Activated T-cell treated with anti-CD3 and anti-CD28 coated beads, Interleukin-2, amount 50 U/mL, for 1 hour (primary cell): ENCODE measurements at regions not wholly inside any gene's neighbourhood (a gene's known extent, or its start where the extent isn't known, plus 50 kb on each side); places are given as distances from the start of the nearest gene placed in this dataset.

Experiments
- DNase-seq: peaks from one replicate; pipeline ENCODE4 v3.0.0-alpha.2; 2020

DNA sequence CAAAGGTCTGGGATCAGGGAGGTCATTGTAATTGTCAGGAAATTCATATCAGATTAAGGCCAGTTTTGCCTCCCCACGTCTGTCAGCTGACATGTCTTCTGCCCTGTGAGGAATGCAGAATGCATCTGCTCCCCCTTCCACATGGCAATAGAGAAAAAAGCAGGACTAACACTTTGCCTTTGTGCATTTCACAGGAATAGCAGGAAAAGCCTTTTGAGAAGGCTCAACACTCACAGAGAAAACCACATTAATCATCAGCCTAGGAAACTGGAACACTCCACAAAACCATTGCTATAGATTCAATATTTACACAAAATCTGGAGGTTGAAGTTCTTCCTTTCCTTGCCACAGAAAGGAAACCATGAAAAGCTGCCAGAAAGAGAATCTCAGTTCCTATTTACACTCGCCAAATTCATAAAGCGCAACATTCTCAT, 165.2 kb upstream of the HES1 start:
- no peak for DNase-seq

DNA sequence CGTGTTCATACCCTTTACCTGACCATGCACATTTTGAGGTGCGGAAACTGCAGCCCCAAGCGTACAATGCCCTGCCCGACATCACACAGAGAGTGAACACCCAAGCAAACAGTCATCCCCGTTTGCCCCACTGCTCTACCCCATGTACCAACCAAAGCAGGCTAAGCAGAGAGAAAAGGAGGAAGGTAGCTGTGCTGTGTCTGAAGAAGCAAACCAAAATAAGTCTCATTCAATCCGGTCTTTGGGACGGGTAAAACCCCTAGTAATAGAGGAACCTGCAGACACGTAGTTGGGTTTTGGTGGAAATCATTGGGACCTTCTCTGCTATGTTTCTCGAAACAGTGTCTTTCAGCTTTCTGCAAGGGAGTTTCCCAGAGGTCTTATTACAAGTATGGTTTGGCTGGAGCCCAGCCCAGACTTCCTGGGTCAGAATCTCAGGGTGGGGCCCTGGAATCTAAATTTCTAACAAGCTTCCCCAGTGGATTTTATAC, 164.6 kb upstream of the HES1 start:
- DNase-seq: no peak

DNA sequence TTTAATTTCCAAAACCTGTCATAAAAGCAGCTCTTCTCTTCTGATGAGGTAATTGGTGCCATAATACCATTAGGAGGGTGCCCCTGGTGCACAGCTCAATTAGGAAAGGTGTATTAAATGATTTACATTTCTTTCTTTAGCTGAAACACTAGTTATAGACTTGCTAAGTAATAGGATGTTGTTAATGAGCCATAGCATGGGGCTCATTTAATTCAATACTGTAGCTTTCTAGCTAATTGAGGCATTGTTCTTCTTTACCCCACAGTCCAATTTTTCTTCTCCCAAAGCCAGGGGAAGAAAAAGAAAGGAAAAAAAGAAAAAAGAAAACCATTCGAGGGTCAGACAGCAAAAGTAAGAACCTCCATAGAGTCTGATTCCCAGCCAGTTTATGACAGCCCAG, 164.0 kb upstream of the HES1 start:
- no peak for DNase-seq

DNA sequence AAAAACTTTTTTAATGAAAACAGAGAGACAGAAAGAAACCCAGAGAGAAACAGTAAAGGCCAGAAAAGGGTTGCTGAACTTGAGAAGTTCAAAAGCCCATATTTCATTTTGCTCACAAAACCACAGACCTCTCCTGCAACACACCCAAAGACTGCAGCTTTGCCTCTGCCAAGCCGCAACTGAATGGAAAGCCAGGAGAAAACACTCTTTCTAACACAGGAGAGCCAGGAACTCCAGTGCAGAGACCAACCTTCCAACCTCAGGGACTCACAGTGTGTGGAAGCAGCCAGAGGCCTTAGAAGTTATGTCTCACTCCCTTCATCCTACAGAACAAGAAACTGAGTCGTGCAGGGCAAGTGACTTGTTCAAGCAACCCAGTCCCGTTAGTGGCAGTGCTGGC, 163.1 kb upstream of the HES1 start:
- DNase-seq: no peak

DNA sequence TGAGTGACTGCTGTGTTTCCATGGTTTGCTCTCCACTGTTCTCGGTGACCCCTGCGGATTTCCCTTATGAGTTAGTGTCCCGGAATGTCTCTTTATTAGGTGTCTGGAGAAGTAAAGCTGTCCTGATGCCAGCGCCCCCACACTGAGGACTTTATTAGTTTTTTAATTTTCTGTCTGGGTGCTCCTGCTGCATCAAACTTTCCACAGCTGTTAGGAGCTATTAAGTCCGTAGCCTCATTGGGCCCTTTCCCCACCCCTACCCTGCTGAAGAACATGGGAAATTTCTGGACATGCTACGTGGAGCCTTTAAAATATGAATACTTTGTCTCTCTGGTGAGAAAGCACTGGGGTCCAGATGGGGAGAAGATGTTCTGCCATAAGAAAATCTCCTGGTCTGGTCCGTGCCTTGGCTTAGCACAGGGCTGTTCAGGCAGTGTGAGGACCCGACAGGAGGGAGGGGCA, 161.7 kb upstream of the HES1 start:
- DNase-seq: no peak

DNA sequence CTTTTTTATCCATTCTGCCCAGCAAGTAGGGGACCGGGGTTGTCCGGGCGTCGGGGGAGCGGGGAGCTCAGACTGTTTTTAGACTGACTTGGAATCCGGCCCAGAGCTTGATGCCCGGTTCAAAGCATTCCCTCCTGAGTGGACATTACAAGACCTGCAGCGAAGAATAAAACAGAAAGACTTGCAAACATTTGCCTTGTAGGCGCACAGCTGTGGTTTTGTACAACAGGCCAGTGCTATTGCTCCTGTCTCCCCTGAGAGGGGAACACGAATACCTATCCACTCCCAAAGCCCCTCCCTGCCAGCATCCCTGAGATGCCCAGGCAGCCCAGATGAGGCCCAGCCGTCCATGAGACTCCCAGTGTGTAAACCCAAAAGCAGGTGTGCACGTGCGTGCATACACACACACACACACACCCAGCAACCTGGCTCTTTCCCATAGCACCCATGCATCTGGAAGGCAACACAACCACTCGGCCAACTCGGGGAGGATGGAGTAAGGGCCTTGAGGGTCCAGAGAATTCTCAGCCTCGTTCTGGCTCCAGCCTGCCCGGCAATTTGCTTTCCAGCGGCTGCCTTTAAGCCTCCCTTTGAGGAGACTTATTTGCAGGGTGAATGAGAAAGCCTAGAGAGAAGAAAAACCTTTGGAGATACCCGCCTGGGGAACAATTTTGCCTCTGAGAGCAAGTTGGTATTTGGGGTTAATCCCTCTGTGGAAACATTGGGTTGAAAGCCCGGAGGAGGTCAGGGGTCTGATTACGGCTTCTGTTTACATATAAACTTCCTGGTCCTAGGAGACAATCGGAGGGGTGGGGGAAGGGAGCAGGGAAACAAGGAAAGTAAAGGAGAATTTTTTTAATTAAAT, 161.0 kb upstream of the HES1 start:
- no peak for DNase-seq

DNA sequence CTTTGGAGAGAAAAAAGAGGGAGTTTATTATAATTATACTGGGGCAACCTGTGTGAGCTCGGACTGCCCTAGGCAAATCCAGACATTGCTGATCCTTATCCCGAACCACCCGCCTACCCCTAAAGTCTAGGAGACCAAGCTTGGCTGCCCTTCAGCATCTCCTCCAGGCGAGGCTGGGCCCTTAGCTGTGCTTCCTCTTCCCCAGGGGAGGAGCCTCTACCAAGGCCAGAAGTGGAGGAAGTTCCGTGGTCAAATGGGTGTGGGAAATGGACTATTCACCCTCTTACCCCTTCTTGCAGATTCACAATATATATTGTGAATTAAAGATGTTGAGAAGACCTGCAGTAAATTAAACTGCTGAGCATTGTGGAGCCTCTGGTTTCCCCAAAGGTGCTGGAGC, 158.3 kb upstream of the HES1 start:
- no peak for DNase-seq

DNA sequence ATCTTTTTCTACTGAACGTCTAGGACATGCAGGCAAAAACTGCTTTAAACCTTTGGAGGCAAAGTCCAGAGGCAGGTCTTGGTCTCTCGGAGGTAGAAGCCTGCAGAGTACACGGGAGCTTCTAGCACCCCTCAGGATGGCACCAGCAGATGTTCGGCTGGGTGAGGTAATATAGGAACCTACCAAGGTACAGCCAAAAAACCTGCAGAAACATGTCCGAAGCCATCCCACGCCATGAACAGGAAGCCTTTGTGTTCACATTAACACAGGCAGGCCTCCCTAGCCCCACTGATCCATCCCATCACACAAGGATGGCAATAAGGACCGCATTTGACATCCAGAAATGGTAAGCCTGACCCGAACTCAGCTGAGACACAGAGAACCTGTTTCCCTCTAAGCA, 157.9 kb upstream of the HES1 start:
- DNase-seq: no peak

DNA sequence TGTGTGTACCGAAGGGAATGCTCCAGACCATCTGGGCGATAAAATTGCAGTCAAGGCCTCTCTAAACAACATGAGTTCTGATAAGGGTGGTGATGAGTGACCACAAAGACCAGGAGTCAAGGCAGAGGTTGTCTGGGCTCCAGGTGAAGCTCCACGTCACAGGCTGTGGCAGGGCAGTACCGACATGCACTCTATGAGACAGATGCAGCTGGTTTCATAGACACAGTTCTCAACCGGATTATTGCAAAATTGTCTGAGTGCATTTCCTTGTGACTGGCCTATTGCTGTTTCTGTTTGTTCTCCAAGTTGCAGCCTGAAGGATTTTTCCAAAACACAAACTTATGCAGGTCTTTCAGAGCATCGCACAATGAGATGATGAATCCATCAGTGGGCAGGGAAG, 157.5 kb upstream of the HES1 start:
- no peak for DNase-seq

DNA sequence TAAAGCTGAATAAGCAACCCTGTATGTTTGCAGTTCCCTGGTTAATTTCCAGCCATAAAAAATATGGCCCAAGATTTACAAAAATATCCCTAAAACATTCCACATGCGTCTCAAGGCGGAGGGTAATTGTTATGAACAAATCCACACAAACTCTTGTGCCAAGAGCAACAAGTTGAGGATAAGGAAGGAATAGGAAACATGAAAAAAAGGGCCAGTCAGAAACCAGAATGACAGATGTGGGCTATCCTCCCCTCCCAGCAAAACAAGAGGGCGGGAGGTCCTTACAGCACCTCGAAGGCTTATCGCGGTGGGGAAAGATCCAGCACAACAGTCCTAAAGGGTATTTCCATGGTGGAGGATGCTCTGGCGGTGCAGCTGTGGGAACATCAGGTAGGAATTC, 155.6 kb upstream of the HES1 start:
- no peak for DNase-seq

DNA sequence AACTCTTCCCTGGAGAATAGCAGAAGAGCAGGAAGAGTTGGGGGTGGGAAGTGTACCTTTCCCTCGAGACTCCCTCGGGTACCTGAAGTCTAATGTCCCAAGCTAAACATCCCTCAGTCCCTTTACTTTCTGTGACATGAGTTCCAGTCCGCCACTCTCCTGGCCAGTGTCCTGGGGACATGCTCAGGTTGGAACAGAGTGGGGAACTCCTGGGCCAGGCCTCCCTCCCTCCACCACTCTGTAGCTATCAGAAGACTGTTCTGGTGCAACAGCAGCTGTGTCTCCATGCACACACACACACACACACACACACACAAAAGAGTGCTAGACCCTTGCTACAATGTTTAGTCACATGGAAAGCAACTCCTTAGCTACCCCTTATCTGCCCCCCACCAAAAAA, 155.0 kb upstream of the HES1 start:
- no peak for DNase-seq

DNA sequence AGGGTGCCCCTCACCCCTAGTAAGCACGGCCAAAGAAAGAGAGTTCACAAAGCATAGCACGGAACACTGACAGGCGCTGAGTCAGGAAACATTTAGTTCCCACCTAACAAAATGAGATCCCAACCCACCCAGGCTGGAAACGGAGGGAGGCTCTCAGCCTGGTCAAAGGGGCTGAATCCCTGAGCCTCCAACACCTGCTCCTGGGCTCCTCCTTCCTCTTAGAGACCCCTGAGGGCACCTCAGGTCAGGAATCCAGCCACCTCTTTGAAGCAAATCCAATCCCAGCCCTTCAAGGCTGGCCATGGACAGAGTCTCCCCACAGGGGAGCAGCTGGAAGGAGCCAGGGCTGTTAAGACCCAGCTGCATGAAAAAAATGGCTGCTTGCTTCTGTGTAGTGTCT, 154.4 kb upstream of the HES1 start:
- DNase-seq: no peak

DNA sequence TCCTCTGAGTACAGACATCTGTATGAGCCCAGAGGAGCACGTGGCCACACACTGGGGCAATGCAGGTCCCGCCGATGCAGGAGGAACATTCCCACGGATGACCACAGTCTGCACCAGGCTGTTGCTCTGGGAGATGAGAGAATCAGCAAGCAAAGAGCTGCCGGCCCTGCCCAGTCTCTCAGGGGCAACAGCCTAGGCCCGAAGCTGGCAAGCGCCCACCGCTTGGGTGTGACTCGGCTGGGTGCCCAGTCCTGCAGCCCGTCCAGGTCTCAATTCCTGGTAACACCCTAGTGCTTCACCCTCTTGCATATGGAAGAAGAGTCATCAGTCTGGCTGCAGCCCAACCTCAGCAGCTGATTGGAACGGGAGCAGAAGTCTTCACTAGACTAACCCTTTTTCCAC, 153.7 kb upstream of the HES1 start:
- DNase-seq: no peak

DNA sequence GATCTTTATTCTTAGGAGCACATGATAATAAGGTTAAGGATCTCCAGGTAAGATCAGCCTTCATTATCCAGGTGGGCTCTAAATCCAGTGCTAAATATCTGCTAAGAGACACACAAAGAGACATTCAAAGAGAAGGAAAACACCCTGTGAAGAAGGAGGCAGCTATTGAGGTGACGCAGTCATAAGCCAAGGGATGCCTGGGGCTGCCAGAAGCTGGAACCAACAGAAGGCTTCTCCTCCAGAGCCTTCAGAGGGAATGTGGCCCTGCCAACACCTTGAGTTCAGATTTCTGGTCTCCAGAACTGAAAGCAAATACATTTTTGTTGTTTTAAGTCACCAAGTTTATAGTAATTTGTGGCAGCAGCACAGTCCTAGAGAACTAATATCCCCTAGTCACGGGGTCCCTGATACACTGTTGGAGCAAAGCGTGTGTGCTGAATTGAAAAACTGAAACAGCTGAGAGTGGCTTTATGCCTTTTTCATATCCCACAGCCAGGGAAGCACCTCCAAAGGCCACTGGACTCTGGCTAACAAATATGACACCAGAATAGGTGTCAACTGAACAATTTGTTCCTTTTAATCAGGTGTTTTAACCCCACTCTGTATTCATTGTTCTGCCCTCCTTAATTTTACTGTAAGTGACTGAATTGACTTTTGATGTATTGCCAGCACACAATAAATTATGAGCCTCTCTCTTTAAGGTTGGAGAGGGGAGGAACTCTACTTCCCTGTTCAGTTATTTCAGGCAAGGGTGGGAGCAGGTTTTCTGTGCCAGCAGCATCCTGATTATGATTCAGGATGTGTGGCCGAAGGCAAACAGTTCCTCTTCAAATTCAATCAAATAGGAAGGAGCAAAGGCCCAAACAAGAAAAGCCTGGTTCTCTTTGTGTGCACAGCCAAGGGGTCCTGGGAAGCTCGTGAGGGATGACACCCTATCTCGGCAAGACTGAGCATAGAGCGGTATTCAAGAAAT, 151.8 kb upstream of the HES1 start:
- DNase-seq: no peak

DNA sequence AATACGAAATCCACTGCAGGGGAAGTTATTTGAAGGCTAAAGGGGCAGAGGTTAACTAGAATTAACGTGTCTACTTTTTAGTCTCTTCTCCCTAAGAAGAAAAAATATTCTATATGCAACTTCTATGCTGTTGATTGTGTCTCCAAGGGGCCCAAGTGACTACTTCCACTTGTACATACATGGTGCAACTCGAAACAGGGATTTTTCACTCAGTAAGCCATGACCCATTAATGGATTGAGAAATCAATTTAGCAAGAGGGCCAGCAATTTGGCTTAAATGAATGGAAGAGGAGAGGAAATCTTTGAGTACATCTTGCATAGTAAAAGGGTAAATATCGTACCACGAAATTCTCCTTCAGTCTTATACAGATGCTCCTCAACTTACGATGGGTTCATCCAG, 151.1 kb upstream of the HES1 start:
- DNase-seq: no peak

DNA sequence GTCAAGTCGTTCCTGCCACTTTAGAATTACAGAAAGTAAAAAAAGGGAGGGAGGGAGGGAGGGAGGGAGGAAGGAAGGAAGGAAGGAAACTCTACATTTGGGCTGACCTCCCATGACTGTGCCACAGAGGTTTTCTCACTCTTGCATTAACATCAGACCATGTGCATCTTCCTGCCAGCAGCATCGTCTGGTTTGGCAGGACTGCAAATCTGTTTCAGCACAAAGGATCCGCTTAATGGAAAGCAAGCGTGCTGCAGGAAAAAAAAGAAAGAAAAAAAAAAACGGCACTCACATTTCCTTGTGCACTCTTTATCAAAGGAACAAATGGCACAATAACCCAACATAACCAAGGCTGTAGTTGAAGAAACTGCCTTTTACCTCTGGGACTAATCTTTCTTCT, 148.8 kb upstream of the HES1 start:
- no peak for DNase-seq

DNA sequence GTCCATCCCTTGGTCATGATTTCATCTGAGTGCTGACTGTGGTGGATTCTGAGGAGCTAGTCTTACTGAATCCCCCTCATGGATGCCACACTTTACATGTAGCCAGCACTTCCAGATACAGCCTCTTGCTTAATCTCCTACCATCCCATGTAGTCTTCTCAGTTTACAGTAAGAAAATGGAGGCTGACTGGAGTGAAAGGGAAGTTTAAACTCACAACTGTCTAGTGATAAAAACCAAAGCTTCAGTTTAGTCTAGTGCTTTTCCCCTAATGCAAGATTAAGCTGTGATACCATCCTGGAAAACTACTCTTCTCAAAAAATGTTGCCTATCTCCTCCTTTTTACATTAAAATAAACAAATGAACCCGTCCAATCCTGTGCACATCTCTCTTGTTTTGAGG, 146.8 kb upstream of the HES1 start:
- DNase-seq: no peak

DNA sequence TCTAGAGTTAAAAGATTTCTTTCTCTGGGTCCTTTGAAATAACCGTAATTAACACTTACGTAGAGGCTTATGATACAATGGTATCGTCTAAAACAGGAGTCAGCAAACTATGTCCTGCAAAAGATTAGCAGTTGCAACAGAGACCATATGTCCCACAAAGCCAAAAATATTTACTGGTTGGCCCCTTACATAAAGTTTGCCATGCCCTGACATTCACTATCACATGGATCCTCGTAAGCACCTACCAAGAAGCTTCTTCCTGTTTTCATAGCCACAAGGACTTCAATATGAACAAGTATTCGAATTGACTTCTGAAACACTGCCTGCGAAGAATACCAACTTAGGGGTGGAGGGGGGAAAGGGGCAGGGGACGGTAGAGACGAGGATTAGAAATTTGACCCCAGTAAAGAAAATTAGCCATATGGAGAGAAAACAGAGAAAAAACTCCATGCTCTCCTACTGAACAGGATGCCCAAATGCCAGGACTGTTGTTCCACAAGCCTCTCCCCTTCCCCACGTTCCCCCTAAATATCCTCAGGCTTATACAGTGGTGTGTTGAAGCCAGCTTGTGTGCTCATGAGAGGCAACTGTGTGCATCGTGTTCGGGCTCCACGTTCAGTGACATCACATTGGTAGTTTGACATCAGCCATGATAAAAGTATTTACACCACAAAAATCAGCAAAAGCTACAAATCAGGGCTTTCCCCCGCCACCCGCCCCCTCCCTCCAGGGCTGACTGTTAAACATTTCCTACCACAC, 144.1 kb upstream of the HES1 start:
- no peak for DNase-seq

DNA sequence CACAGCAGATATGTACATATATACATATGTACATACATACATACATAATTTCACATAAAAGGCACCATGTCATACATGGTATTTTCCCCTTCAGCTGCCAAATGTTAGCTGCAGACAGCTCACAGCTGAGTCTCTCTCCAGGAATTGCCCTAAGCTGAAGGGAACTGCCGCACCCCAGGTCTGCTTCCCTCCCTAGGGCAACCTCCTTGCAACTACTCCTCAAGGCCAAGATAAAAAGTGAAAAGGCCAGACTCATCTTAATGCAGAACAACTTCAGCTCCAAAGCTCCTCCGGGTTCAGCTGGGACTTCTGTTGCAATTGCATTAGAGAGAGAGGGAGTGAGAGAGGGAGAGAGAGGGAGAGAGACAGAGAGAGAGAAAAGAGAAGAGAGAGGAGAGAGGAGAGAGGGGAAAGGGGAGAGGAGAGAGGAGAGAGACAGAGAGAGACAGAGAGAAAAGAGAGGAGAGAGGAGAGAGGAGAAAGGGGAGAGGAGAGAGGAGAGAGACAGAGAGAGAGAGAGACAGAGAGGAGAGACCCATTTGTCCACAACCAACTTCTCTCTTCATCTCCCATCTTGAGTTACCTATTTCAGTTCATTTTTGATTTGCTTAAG, 143.4 kb upstream of the HES1 start:
- DNase-seq: no peak

DNA sequence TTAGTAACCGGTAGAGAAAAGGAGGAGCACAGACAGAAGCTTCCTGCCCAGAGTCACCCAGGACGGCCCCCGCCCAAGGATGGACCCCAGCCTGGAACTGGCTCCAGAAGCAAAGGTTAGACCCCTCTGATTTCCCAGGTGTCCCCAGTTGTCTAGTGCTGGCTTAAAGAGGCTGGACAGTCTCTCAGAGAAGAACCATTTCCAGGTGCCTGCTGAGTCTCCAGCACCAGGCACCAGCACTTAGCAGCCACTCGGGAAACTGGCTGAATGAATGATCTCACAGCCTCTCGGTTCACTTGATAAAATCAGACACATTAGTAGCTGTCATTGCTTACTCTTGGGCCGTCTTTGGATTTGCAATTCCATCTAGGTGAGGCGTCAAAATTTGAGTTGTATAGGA, 139.7 kb upstream of the HES1 start:
- DNase-seq: no peak

DNA sequence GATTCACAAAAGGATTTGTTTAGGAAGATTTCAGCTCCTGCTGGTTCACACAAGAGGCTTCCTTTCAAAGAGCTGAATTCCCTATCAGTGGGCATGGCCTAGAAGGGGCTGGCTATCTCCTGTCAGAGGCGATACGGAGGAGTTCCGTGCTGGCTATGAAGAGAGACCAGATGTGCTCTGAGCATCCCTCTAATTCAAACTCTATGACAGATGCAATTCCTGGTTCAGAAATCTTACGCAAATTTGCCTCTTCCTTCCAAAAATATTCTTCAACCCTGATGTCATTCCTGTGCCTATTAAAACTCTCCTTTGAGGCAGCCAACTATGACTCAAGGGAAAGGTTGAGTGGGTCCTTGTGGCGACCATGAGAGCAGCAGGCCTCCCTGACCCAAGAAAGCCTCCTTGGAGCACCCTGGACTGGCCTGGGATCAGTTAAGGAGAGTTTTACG, 139.3 kb upstream of the HES1 start:
- DNase-seq: no peak
